Hindlimb muscle (tissue), 1 donor: ENCODE measurements at regions not wholly inside any gene's neighbourhood (a gene's known extent, or its start where the extent isn't known, plus 50 kb on each side); places are given as distances from the start of the nearest gene placed in this dataset.
A peak's percentile ranks its signal among the peaks of the same experiment; 100 is the strongest.

Experiments
- DNase-seq: peaks from one replicate; pipeline ENCODE4 v3.0.0-alpha.2; 2013

GRCh38 chr16:63061319-63061718 is 1025.1 kb upstream of the CDH8 start:
- DNase-seq = no peak

DNA sequence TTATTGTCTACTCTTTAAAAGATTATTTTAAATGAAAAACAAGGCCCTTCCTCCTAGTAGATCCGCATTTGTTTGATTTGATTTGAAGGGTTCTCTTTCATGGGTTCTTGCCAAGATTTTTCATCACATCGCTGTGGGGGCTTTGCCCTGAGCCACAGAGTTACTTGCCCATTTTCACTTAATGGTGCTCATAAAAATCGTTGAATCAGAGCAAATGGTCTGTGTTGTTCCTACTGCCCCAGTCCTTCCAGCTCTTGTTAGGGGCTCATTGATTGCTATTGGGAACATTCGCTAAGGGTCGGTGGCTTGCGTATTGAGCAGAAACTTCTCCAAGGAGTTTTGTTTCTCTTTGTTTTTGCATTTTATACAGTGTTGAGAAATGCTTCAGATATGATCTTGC is 1023.4 kb upstream of the CDH8 start:
- no peak for DNase-seq

- DNase-seq = no peak
Observed at GRCh38 chr16:63057341-63057740, 1021.1 kb upstream of the CDH8 start.

DNA sequence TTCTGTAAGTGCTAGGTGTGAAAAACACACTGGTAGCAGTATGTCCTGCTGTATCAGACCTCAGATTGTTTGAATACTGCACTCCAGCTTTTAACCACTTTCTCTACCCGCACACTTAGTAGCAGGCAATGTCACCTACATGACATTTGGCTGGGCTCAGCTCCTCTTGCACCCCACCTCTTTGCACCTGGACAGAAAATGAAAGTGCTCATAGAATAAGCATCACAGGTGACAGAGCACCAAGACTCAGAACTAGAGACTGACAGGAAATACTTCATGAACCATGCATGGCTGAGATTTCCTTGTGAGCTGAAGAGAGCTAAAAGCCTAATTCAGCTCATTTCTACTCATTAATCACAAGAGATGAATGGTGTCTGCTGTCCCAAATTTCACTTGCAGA is 1014.2 kb upstream of the CDH8 start:
- DNase-seq = no peak

GRCh38 chr16:63038397-63039106 is 1002.3 kb upstream of the CDH8 start:
- DNase-seq = no peak

DNA sequence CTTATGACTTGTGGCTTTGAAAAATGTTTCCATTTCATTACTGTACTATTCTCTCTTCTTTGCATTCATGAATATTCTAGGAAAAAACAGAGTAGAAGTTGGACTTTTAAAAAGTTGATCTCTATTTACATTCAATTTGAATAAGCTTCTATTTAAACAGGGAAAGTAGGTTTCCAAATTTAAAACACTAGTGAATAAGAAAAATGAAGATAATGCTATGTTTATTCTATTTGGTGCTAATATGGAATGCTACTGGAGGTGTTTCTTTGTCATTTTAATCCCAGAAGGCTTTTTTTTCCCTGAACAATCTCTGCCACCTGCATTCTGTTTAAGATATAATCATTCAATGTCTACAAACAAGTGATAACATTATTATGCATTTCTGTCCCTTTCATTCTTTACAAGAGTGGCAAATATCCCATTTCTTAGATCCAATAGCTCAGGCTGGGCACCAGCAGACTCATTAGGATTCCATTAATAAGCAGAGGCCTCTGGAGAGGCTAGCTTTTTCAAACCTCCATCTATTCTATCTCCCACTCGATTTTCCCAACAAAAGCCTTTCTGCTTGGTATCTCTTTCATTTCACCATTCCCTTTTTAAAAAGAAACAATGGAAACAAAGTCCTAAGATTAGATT is 1001.6 kb upstream of the CDH8 start:
- DNase-seq = no peak

- no peak for DNase-seq
Observed at GRCh38 chr16:63018581-63019223, 982.5 kb upstream of the CDH8 start.

GRCh38 chr16:63008688-63009087 is 972.5 kb upstream of the CDH8 start:
- DNase-seq = no peak

GRCh38 chr16:63005356-63005755 is 969.1 kb upstream of the CDH8 start:
- no peak for DNase-seq

GRCh38 chr16:62989480-62989879 is 953.2 kb upstream of the CDH8 start:
- no peak for DNase-seq

- no peak for DNase-seq
Observed at GRCh38 chr16:62985722-62986121, 949.5 kb upstream of the CDH8 start.

DNA sequence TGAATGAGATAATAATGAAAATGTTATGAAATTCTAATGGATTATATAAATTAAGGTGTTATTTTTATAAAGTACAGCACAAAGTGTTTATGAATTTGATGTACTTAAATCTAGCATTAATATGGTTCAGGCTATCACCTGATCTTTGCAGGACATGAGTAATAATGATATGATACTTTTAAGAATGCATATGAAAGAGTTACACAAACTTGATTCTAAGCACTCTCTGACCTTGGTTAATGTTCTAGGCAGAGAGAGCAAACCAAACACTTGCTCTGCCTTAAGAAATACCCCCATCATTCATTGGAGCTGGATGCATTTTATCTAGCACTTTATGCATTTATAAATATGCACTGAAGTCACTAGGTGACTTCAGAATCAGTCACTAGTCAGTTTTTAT is 942.2 kb upstream of the CDH8 start:
- DNase-seq = no peak

DNA sequence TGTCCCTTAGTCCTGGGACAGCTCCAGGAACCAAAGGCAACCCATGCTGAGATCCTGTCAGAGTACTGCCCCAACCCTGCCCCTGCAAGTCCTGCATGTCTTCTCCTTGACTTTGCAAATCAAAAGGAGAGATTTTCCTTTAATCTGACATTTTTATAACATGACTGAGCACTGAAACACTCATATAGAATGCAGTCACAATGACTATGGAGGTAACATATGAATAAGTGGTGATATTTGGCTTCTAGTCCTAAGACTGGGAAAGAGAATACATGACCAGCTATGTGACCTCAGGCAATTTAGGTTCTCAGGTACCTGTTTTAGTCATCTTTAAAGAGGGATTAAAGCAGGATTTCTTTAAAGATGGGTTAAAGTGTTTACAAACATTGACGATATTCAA is 941.6 kb upstream of the CDH8 start:
- no peak for DNase-seq

GRCh38 chr16:62974424-62974823 is 938.2 kb upstream of the CDH8 start:
- DNase-seq = peak; percentile 22

- DNase-seq = no peak
Observed at GRCh38 chr16:62970851-62971250, 934.6 kb upstream of the CDH8 start.

DNA sequence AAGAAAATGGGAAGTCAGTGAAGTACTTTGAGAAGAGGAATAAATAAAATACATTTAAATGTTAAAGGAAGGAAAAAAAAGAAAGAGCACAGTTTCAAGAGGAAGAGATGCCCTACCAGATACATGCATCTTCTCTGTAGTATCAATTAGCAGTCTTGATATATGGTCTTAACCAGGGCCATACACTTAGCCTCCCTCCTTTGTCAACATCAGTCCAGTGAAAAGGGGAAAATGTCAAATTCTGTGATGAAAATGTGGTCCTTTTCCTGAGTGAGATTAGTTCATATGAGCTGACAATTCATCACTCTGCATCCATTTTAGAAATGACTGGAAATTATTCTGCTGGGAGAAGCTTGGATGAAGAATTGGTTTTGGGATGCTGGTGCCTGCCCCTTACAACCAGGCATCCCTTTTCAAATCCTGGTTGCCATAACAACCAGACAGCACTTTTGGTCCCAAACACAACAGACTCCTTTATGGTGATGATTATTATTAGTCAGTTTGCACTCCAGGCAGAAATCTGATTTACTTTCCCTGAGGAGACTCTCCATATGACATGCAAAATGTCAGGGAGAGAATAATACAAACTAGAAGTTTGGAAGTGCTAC is 933.6 kb upstream of the CDH8 start:
- DNase-seq = no peak

DNA sequence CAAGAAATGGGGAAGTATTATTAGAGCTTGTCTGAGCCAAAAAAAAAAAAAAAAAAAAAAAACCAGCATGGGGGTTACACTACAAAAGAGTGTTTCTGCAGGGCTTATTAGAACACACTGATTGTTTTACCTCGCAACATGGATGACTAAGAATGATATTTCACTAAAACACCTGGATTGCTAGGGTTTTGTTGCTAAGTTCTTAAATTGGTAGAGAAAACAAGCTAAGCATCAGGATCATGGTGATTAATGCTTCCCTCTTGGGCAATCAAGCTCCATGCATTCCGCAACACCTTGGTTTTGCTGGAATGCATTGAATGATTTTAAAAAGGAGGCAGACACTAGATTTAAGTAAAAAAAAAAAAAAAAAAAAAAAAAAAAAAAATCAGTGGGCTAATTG is 931.4 kb upstream of the CDH8 start:
- DNase-seq = no peak

DNA sequence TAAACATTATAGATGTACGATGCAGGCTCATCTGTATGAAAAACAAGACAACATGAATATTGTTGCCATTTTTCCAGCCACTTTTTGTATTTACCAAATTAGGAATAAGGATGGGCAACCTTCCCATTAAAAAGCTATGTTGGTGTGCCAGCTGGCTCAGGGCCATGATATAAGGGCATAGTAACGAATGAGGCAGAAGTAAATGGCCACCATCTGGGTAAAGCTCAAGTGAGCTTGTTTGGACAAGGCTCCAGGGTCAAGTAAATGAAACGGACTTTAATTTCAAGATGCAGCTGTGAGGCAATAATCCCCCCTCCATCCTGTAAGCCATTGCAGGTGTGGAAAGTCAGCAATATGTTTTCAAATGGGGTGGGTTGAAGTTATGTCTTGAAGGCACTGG is 930.9 kb upstream of the CDH8 start:
- DNase-seq = no peak

DNA sequence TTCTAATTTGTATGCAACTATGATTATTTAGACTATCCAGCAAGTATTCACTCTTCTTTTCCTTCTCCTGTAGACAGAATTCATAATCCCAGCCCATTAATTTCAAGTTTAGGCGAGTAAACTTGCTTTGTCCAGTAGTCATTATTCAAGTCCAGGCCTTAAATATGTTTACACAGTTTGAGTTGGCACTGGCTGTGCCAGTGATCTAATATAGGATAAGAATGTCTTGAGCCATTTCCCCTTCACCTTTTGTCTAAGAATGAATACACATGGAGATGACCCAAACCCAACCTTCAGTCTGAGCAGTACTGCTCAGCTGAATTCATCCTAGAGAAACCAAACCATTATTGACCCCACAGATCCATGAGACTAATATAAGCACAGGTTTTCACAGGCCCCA is 930.4 kb upstream of the CDH8 start:
- DNase-seq = no peak

GRCh38 chr16:62965831-62966230 is 929.6 kb upstream of the CDH8 start:
- no peak for DNase-seq

- DNase-seq = no peak
Observed at GRCh38 chr16:62963846-62964245, 927.6 kb upstream of the CDH8 start.

DNA sequence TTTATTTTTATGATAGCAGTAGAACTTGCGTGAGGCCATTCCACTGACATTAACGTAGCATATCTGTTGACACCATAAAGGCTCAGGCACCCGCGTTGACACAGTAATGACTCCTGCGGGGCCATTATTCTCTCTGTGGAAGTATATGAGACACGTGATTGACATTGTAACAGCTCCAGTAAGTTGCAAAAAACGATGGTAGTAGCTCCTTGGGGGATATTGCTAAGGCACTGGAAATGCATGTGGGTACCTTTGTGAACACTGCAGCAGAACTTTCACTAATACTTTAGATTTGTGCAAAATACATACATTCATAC is 918.8 kb upstream of the CDH8 start:
- no peak for DNase-seq

DNA sequence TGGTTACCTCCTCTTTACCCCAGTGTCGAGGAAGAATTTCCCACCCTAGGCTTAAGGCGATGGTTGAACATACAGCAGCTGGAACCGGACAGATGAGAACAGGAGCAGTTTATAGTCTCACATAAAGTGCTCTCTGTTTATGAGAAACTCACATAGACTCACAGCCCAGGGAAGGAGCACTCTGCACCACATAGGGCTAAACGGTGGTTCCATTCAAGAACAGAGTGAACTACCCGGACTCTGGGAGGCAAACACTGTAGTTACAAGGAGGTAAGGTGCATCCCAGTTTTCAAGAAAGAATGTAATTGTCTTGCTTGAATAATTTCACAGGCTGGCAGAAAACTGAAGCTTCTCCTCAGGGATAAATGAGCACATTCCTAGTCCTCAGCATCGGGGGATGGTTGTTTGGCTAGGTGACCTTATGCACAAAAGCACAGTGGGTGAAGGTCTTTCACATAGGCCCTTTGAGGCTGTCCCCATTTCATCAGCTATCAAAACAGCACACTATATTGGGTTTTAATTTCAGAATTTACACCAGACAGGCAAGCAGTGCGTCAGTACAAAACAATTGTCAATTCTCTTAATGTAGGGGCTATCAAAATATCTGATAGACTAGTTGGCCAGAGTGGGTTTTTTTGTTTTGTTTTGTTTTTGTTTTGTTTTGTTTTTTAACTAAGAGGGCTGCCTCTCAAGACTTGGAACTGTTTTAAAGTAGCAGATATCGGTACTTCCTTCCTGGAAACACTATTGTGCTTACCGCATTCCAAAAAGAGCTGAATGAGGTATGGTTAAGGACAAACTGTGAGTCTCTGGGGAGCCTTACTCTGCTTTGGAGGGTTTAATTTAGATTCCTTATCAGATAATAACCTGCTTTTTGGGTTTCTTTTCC is 918.1 kb upstream of the CDH8 start:
- DNase-seq = no peak
